Stimulated activated CD4-positive, alpha-beta T cell treated with anti-CD3 and anti-CD28 coated beads, Interleukin-12 subunit alpha, Interleukin-12 subunit beta, amount 100 ng/mL, for 48 hours (primary cell): ENCODE measurements at regions not wholly inside any gene's neighbourhood (a gene's known extent, or its start where the extent isn't known, plus 50 kb on each side); places are given as distances from the start of the nearest gene placed in this dataset.
"Not testable (repeated sequence)": the region's sequence is repeated elsewhere in the genome, so short reads cannot be mapped to it uniquely, and the experiment has no call there.

Source experiments
- DNase-seq, 3 donors: peaks; one replicate each; pipeline ENCODE4 v3.0.0-alpha.2; 2020; ENCODE audit warnings: low read depth in 2 of 3, low spot score in 1 of 3

DNA sequence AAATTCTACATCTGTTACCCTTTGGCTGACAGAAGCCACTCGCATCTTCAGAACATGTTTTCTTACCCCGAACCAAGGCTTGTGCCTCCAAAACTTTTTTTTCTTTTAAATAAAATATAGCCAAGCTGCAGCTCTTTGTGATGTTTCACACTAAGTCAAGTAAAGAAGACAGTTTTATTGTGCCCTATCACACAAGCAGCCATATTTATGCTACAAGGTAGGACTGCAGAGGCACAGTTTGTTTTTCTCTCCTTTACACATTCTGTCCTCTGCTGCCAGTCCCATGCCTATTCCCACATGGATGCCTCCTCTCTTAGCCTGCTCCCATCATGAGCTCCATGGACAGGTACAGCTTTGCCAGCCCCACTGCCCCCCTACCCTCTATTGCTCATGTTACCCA lies 219.6 kb upstream of the THUMPD2 start:
- no peak for DNase-seq

DNA sequence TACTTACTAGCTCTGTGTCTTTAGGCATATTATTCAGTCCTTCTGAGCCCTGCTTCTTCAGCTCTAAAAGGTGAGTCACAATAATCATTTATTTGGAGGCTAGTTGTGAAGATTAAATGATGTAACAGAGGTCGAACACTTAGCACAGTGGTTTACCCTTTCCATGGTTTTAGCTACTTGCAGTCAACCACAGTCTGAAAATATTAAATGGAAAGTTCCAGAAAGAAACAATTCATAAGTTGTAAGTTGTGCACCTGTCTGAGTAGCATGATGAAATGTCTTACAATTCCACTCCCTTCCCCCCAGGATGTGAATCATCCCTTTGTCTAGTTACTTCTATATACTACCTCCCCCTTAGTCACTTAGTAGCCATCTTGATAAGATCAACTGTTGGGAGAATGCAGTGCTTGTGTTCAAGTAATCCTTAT lies 217.6 kb upstream of the THUMPD2 start:
- peak in 1 of 3 donors; percentile 8 for DNase-seq

DNA sequence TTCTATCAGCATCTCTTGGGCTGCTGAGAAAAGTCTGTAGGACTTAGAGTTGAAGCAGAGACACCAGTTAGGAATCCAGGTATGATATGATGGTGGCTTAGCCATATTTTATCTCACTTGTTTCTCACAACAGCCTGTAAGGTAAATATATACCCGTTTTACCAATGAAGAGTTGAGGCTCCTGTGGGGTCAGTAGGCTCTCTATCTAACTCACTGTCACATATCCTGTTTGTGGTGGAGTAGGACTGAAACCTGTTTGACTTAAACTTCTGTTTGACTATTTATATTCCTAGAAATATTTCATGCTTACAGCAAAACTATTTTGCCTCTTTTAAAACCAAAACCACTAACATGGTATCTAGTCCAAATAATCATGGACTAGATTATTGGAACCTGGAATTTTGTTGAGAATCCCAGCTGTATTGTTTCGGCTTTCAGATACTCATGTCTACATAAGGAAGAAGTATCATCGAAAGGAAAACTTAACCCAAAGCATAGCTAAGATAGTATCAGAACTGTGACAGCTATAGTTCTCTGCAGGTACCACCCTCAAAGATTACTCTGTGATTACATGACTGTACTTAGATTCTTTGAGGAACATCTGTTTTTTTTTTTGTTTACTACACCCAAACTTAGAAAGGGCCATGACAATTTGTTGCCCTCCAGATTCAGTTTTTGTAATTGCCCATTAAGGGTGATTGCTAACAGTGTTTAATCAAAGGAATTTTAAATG lies 216.1 kb upstream of the THUMPD2 start:
- no peak for DNase-seq

DNA sequence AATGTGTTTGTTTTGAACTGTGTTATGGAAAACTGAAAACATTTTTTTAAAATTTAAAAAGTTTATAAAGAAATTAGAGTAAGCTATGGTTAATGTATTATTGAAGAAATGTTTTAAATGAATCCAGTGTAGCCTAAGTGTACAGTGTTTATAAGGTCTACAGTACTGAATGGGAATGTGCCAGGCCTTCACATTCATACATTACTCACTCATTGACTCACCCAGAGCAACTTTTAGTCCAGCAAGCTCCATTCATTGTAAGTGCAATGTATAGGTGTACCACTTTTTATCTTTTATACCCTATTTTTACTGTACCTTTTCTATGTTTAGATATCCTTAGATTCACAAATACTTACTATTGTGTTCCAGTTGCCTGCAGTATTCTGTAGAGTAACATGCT lies 215.1 kb upstream of the THUMPD2 start:
- DNase-seq = no peak

DNA sequence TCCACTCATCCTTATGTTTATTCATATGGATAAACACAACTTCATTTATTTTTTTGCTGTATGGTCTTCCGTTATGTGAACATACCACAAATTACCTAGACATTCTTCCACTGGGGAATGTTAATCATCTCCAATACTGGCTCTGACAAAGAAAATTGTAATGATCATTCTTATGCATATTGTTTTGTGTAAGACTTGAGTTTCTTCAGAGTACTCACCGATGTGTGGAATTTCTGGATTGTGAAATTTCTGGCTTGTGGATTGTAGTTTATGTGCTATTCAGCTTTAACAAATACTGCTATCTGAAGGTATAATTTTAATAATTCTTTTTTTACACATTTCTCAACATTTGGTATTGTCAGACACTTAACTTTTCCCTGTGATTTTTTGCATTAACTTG lies 212.2 kb upstream of the THUMPD2 start:
- no peak for DNase-seq

DNA sequence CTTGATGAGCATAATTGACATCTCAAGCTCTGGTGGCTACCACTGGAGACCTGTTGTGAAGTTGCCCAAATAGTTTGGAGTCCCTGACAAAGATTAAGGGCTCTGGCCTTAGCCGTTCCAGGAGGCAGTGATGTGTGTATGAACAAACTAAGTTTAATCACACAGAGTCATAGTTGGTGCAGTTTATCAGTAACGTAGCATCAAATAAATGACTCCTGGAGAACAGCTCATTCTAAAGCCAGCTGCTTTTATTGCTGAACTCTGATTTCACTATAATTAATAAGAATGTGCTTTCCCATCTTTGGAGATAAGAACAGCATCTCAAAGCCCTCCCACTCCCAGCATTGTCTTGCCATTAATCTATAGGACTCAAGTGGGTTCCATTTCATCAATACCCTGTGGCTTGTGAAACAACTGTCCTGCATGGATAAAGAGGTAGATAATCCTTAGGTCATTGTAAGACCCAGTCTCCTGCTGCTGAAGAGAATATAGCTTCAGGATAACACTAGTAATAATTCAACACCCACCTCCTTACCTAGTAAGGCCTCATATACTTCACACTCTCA lies 211.4 kb upstream of the THUMPD2 start:
- no peak for DNase-seq

DNA sequence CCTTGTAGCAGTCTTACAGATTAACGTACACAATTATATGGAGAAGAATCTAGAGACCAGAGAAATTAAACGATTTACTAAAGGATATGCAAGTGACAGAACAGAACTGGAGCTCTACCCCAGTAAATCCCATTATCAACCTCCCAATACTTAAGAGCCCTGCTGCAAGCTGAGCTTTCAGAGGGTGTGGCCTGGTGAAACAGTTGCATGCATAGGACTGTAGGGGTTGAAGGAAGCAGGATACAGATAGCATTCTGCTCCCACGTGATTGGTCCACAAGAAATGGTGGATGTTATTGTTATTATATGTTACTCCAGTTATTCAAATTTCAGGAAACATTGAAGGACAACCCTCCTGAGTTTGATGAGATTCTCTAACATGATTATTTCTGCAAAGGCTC lies 210.8 kb upstream of the THUMPD2 start:
- no peak for DNase-seq

DNA sequence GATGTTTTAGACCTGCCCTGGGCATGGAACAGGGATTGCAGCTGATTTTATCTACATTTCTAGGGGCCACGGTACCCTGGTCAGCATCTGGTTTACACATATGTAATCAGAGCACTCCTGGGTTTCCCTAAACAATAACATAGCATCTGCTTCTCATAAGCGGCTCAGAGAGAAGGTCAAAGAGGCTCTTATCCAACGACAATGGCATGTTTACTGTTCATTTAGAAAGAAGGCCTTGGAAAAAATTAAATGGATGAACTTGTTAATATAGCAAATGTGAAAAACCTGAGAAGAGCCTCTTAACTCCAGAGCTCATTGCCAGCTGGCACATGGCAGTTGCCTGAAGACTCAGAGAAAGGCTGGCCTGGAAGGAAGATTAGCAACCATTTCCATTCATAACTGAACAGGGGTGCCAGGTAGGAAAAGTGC lies 202.8 kb upstream of the THUMPD2 start:
- no peak for DNase-seq

DNA sequence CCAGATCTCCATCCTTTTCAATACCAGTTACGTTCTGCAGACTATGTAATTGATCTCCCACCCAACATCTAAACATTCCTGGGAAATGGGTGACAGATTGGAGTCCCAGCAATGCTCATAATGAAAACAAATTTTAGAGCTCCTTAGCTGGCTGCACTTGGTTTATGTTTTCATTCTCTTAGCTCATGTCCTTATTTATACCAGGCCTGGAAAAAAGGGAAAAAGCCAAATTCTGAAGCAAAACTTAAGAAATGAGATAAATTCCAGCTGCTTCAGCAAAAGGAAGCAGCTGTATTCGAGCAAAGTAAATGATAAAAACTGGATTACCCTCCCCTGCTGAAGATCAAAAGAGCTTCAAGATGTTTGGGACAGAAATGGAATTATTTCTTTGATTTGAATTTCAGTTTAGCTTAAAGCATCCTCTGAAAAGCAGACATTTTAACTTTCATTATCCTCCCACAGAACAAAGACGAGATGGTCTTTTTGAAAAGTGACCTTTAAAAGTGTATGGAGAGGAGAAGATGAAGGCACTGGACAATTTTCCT lies 196.5 kb upstream of the THUMPD2 start:
- no peak for DNase-seq

DNA sequence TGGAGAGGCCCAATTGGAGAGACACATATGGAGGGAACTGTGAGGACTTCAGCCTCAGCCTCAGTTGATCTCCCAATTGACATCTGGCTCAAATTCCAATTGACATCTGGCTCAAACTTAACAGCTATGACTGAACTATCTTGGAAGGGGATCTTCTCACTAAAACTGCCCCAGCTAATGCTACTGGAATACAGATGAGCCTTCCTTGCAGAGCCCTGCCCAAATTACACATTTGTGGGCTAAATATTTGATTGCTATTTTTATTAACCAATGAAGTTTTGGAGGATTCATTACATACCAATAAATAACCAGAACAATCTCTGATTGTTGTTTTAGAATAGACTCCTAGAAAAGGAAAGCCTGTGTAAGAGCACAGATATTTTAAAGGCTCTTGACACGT lies 189.0 kb upstream of the THUMPD2 start:
- no peak for DNase-seq

DNA sequence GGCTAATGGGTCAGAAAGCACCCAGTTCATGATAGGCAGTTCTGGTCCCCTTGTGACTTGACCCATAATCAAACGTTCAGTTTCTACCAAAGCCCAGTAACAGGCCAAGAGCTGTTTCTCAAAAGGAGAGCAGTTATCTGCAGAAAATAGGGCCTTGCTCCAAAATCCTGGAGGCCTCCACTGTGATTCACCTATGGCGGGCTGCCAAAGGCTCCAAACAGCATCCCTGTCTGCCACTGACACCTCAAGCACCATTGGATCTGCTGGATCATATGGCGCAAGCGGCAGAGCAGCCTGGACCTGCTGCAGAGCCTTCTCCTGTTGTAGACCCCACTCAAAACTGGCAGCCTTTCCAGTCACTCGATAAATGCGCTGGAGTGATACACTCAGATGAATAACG lies 181.6 kb upstream of the THUMPD2 start:
- DNase-seq = not testable (repeated sequence)

DNA sequence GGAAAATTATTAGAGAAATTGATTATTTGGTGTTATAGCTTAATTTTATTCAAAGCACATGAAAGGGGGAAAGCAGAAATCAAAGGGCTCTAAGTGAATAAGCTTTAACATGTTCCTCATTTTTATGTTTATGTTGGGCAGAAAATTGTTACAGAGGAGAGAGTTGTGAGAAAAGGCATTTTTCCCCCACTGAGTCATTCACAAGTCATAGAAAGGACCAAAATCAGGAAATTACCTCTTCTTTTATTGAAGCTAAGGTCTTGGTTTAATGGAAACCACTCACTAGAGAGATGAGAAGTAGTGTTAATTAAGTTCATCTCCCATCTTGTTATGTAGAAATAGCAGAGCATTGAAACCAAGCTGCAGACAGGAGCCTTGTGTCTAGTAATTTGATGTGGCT lies 175.3 kb upstream of the THUMPD2 start:
- no peak for DNase-seq

DNA sequence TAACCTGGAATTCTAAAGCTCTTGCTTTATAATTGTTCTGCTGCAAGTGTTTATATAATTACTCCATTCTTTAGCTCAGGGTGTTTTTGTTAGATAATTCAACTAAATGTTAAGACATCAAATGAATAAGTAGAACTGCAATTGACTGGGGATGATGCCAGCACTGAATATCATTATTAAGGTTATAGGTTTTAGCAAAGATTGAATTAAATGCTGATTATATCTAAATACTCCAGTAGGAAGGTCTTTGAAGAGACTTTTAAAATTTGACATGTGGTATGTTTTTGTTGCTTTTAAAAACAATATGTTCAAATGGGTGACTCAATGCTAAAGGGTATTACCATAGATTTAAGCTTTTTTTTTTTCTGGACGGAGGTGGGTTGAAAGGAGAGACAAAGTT lies 170.1 kb upstream of the THUMPD2 start:
- DNase-seq = no peak

DNA sequence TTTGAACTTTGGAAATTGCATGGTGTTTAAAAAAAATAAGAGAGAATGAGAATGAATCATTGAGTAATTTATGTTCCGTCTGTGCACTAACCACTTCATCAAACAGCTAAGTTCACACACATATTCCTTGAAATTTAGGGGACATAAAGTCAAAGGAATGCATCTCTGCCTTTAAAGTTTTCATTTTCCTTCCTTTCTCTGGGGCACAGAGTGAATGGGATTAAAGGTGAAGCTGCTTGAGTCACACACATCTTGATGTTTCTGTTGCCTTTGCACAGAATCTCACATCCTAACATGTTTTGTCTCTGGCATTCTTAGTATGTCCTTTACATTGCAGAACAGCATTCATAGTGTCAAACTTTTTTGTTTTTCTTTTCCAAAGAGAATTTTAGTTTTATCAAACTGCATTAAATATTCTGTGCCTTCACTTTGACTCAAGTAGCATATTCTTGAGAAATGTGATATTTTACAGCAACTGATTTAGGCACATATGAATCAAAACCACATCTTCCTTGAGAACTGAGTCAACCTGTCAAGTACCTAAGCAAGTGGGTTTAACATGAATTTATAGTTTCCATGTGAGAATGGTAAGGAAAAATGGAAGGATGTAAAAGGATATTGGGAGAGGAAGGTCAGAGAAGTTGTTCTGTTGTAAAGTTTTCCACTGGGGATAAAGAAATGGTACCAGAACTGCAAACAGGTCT lies 169.1 kb upstream of the THUMPD2 start:
- no peak for DNase-seq

DNA sequence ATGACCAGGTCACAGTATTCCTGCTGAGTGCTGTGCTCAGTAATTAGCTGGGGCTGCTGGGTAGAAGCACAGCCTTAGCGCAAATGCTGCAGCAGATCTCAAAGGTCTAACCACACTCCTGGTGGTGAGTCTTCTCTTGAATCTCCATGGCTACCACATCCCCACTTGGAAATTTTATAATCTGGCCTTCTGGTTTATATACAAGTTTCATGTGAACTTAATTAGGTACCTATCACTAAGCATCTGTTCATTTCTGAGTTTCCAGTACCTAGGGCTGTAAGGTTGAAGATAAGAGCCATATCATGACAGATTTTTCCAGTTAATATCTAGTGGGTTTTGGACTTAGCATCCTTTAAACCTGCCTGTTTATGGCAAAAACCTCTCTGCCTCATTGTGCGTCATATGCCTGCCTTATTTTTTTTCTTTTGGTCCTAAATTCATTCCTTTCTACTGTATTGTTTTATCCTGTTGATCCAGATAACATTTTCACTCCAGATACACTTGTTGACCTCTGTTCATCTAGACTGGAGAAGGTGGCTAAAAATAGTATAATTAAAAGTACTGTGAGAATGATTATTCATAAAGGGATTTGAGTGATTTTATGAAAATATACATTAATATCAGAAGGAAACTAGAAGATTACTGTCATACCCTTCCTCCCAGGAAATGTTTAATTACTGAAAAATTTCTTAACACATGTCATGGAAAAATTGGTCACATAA lies 168.4 kb upstream of the THUMPD2 start:
- DNase-seq = no peak

DNA sequence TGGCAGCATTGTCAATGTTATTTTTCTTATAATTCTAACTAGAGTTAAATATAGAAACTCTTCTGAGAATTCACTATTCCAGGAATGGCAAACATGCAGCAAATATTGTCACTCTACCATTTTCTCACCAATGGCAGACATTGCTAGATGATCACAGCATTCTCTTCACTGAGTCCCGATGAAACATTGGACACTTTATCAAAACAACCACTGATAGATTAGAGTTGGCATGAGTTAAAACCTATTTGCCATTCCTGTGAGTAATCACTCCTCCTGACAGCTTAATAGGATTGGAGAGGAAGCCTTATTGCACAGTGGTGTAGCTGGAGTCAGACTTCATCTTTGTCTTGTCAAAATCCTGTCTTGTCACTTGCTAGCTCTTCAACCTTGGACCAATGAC lies 163.9 kb upstream of the THUMPD2 start:
- DNase-seq = no peak

DNA sequence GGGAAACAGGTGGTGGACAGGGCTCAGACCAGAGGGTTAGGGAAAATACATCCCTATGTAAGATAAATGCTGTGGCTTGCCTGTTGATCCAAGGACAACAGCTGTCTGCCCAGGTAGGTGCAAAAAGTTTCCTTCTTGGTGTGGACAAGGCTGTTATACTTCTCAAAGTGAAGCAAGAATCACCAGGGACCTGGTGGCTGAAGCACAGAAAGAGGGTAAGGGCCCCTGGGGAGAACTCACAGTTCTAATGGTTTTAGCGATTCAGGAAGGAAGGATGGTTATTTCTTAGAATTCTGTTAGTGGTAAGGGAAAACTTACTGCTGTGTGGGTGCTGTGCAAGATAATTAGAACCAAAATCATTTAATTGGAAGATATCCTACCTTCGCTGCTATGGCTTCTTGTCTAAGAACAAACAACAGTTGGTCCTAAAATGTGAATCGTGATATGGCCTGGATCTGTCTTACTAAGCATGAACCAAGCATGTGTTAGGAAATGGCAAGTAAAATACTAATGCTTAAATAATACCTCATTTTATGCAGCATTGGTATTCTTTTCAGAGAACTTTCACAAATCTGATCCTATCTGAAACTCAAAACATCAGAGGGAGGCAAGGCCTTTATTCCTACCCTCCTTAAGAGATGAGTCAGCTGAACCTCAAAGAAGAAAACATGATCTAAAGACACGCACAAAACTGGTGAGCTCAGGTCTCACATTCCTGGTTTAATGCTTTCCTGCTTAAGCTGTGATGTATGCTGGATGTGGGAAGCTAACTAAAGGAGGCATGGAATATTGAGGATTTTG lies 159.2 kb upstream of the THUMPD2 start:
- no peak for DNase-seq

DNA sequence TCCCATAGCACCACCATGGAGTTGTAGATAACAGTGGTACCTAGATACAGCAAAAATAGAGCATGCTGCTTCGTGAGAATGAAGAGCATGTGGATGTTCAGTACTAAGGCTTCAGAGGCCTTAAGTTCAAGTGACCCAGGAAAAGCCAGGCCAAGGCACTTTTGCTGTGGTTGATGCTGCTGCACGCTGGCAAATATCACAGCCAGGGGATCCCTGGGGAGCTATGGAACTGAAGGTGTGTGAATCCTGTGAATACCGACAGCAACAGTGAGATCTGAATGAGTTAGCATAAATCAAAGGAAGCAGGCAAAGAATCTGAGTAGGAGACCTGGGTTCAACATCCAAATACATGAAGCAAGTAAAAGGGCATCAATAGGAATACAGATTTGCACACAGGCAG lies 158.6 kb upstream of the THUMPD2 start:
- DNase-seq = no peak

DNA sequence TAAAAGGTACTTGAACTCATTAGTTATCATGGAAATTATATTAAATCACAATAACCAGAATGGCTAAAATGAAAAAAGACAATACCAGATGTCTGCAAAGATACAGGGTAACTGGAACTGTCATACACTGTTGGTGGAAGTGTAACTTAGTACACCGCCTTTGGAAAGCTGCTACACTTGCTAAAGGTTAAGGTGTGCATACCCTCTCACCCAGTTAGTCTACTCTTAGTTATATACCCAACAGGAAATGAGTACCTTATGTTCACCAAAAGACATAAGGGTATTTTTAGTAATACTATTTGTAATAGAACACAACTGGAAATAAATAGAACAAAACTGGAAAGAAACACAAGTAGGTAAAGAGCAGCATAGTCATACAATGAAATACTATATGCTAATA lies 155.8 kb upstream of the THUMPD2 start:
- no peak for DNase-seq

DNA sequence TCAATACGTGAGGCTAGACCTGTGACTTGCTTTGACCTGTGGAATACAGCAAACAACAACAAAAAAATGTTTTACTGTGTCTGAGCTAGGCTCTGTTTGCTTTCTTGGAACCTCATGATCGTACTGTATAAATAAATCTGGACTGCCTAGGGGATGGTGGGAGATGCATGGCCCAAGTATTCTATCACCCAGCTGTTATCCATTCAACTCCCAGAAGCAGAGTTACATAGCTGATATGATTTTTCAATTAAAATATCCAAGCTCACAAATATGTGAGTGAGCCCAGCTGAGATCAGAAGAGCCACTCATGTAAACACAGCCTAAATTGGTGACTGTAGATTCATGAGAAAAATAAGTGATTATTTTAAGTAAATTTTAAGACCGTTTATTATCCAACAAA lies 154.1 kb upstream of the THUMPD2 start:
- no peak for DNase-seq

DNA sequence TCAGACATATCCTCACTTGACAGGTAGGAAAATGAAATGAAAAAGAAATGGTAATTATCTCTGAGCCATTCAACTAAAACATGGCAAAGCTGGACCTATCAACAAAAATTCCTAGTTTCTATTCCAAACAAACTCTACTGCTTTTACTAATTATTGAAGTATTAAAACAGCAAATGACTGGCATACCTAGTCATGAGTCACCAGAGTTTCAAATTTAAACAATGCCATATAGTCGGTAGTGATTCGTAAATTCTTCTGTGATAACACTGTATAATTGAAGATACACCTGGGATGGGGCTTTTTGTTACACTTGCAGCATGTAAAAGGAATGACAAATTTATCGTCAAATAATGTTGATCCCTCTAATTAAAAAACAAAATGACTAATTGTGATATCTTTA lies 153.1 kb upstream of the THUMPD2 start:
- DNase-seq = no peak
